ENCODE measurements at regions not wholly inside any gene's neighbourhood (a gene's known extent, or its start where the extent isn't known, plus 50 kb on each side); places are given as distances from the start of the nearest gene placed in this dataset.

GRCh38 chr1:228938537-228938901 lies 203.2 kb downstream of the RHOU start (continued):
- TF ChIP-seq AHDC1 (CRISPR knock-in tag; IDR thresholded peaks at IDR 0.05; ENCODE audit: borderline replicate concordance): no peak
- no peak for TF ChIP-seq CENPX (CRISPR knock-in tag; IDR thresholded peaks at IDR 0.05)
- no peak for TF ChIP-seq ZFAT (CRISPR knock-in tag; conservative IDR thresholded peaks at IDR 0.05)
- peak; percentile 45; the same call in 1 of the 2 replicates for TF ChIP-seq FOXP4 (CRISPR knock-in tag; IDR thresholded peaks at IDR 0.05)
- TF ChIP-seq CEBPZ (IDR thresholded peaks at IDR 0.05; ENCODE audit: low read length): no peak
- peak; percentile 43; the same call in 1 of the 2 replicates for TF ChIP-seq ELF3 (CRISPR knock-in tag; IDR thresholded peaks at IDR 0.05)
- TF ChIP-seq JDP2 (CRISPR knock-in tag; IDR thresholded peaks at IDR 0.05; ENCODE audit: borderline replicate concordance): no peak
- TF ChIP-seq NKX3-1 (CRISPR knock-in tag; IDR thresholded peaks at IDR 0.05): no peak
- no peak for TF ChIP-seq ATF5 (CRISPR knock-in tag; IDR thresholded peaks at IDR 0.05; ENCODE audit: low read depth)
- TF ChIP-seq SETDB1 (CRISPR knock-in tag; IDR thresholded peaks at IDR 0.05; ENCODE audit: borderline replicate concordance): no peak
- TF ChIP-seq ARID4A (CRISPR knock-in tag; IDR thresholded peaks at IDR 0.05; ENCODE audit: borderline replicate concordance): peak; percentile 50; the same call in 1 of the 2 replicates

All from HepG2 (cell line).